ENCODE measurements at regions not wholly inside any gene's neighbourhood (a gene's known extent, or its start where the extent isn't known, plus 50 kb on each side); places are given as distances from the start of the nearest gene placed in this dataset.
"Not testable (repeated sequence)": the region's sequence is repeated elsewhere in the genome, so short reads cannot be mapped to it uniquely, and the experiment has no call there.

GRCh38 chr21:14677013-14677412, 130.9 kb upstream of the SAMSN1 start:
- no peaks in the 10 kb centered on the region for H3K4me1 ChIP-seq (ENCODE audit: control insufficient read depth, insufficient read depth, low read length)
- H3K27me3 ChIP-seq (ENCODE audit: control insufficient read depth, insufficient read depth, low read length, poor library complexity, severe bottlenecking): no peaks in the 10 kb centered on the region
- no peak overlapping the region for H3K27ac ChIP-seq (ENCODE audit: insufficient read depth, low read depth, low read length, poor library complexity, severe bottlenecking)
- H3K4me3 ChIP-seq (ENCODE audit: insufficient read depth, low read depth, low read length): no peak overlapping the region
- no peaks in the 10 kb centered on the region for H3K36me3 ChIP-seq (ENCODE audit: control insufficient read depth, insufficient read depth, low read length)
- no peaks in the 10 kb centered on the region for H3K9me3 ChIP-seq (ENCODE audit: control insufficient read depth, low read length)

GRCh38 chr21:14675774-14676530, 129.8 kb upstream of the SAMSN1 start:
- 86 to 87% methylated on average over 6 of the region's 7 CpGs for WGBS, 2 experiments
- H3K27ac ChIP-seq (ENCODE audit: insufficient read depth, low read depth, low read length, poor library complexity, severe bottlenecking): no peak overlapping the region
- no peaks in the 10 kb centered on the region for H3K36me3 ChIP-seq (ENCODE audit: control insufficient read depth, insufficient read depth, low read length)

GRCh38 chr21:14673649-14674048, 127.5 kb upstream of the SAMSN1 start:
- no peaks in the 10 kb centered on the region for H3K27me3 ChIP-seq (ENCODE audit: control insufficient read depth, insufficient read depth, low read length, poor library complexity, severe bottlenecking)
- WGBS, 2 experiments: 51 to 53% methylated on average over 3 of the region's 3 CpGs
- H3K27ac ChIP-seq (ENCODE audit: insufficient read depth, low read depth, low read length, poor library complexity, severe bottlenecking): no peak overlapping the region
- H3K4me3 ChIP-seq (ENCODE audit: insufficient read depth, low read depth, low read length): no peak overlapping the region
- H3K9me3 ChIP-seq (ENCODE audit: control insufficient read depth, low read length): no peaks in the 10 kb centered on the region
- H3K36me3 ChIP-seq (ENCODE audit: control insufficient read depth, insufficient read depth, low read length): no peaks in the 10 kb centered on the region
- H3K4me1 ChIP-seq (ENCODE audit: control insufficient read depth, insufficient read depth, low read length): no peaks in the 10 kb centered on the region

More at GRCh38 chr21:14675774-14676530, 129.8 kb upstream of the SAMSN1 start:
- Histone ChIP-seq H3K4me1 (ENCODE audit: control insufficient read depth, insufficient read depth, low read length) (no peaks in the 10 kb centered on the region), H3K27me3 (ENCODE audit: control insufficient read depth, insufficient read depth, low read length, poor library complexity, severe bottlenecking) (no peaks in the 10 kb centered on the region), H3K9me3 (ENCODE audit: control insufficient read depth, low read length) (no peaks in the 10 kb centered on the region), H3K4me3 (ENCODE audit: insufficient read depth, low read depth, low read length) (no peak overlapping the region)

- WGBS, 2 experiments: 60 to 82% methylated on average over 1 of the region's 1 CpG
These were observed 126.4 kb upstream of the SAMSN1 start for GRCh38 chr21:14672466-14672865.

GRCh38 chr21:14670409-14670808, 124.3 kb upstream of the SAMSN1 start:
- Histone ChIP-seq H3K4me3 (ENCODE audit: insufficient read depth, low read depth, low read length) (no peak overlapping the region), H3K4me1 (ENCODE audit: control insufficient read depth, insufficient read depth, low read length) (no peaks in the 10 kb centered on the region), H3K9me3 (ENCODE audit: control insufficient read depth, low read length) (no peaks in the 10 kb centered on the region), H3K36me3 (ENCODE audit: control insufficient read depth, insufficient read depth, low read length) (no peaks in the 10 kb centered on the region), H3K27ac (ENCODE audit: insufficient read depth, low read depth, low read length, poor library complexity, severe bottlenecking) (no peak overlapping the region), H3K27me3 (ENCODE audit: control insufficient read depth, insufficient read depth, low read length, poor library complexity, severe bottlenecking) (no peaks in the 10 kb centered on the region)
- 88 to 94% methylated on average over 2 of the region's 2 CpGs for WGBS, 2 experiments

More at GRCh38 chr21:14672466-14672865, 126.4 kb upstream of the SAMSN1 start:
- H3K27me3 ChIP-seq (ENCODE audit: control insufficient read depth, insufficient read depth, low read length, poor library complexity, severe bottlenecking): no peaks in the 10 kb centered on the region
- no peaks in the 10 kb centered on the region for H3K4me1 ChIP-seq (ENCODE audit: control insufficient read depth, insufficient read depth, low read length)
- H3K4me3 ChIP-seq (ENCODE audit: insufficient read depth, low read depth, low read length): no peak overlapping the region
- no peaks in the 10 kb centered on the region for H3K9me3 ChIP-seq (ENCODE audit: control insufficient read depth, low read length)
- no peak overlapping the region for H3K27ac ChIP-seq (ENCODE audit: insufficient read depth, low read depth, low read length, poor library complexity, severe bottlenecking)
- H3K36me3 ChIP-seq (ENCODE audit: control insufficient read depth, insufficient read depth, low read length): no peaks in the 10 kb centered on the region

- WGBS, 2 experiments: 91 to 100% methylated on average over 3 of the region's 3 CpGs
These were observed 123.0 kb upstream of the SAMSN1 start for GRCh38 chr21:14669092-14669491.

GRCh38 chr21:14657241-14658008, 111.3 kb upstream of the SAMSN1 start:
- Histone ChIP-seq H3K36me3 (ENCODE audit: control insufficient read depth, insufficient read depth, low read length) (no peaks in the 10 kb centered on the region), H3K9me3 (ENCODE audit: control insufficient read depth, low read length) (no peaks in the 10 kb centered on the region), H3K27me3 (ENCODE audit: control insufficient read depth, insufficient read depth, low read length, poor library complexity, severe bottlenecking) (no peaks in the 10 kb centered on the region), H3K27ac (ENCODE audit: insufficient read depth, low read depth, low read length, poor library complexity, severe bottlenecking) (no peak overlapping the region), H3K4me3 (ENCODE audit: insufficient read depth, low read depth, low read length) (no peak overlapping the region), H3K4me1 (ENCODE audit: control insufficient read depth, insufficient read depth, low read length) (no peaks in the 10 kb centered on the region)
- 93 to 96% methylated on average over 10 of the region's 10 CpGs for WGBS, 2 experiments

More at GRCh38 chr21:14669092-14669491, 123.0 kb upstream of the SAMSN1 start:
- H3K9me3 ChIP-seq (ENCODE audit: control insufficient read depth, low read length); H3K27ac ChIP-seq (ENCODE audit: insufficient read depth, low read depth, low read length, poor library complexity, severe bottlenecking); H3K27me3 ChIP-seq (ENCODE audit: control insufficient read depth, insufficient read depth, low read length, poor library complexity, severe bottlenecking); H3K4me3 ChIP-seq (ENCODE audit: insufficient read depth, low read depth, low read length); H3K4me1 ChIP-seq (ENCODE audit: control insufficient read depth, insufficient read depth, low read length); H3K36me3 ChIP-seq (ENCODE audit: control insufficient read depth, insufficient read depth, low read length): not testable (repeated sequence)

- no peak overlapping the region for H3K27ac ChIP-seq (ENCODE audit: insufficient read depth, low read depth, low read length, poor library complexity, severe bottlenecking)
- no CpG with 5 or more reads among the region's 1 CpG for WGBS, 2 experiments
- H3K27me3 ChIP-seq (ENCODE audit: control insufficient read depth, insufficient read depth, low read length, poor library complexity, severe bottlenecking): no peaks in the 10 kb centered on the region
- no peak overlapping the region for H3K4me3 ChIP-seq (ENCODE audit: insufficient read depth, low read depth, low read length)
- no peaks in the 10 kb centered on the region for H3K36me3 ChIP-seq (ENCODE audit: control insufficient read depth, insufficient read depth, low read length)
- no peaks in the 10 kb centered on the region for H3K4me1 ChIP-seq (ENCODE audit: control insufficient read depth, insufficient read depth, low read length)
- no peaks in the 10 kb centered on the region for H3K9me3 ChIP-seq (ENCODE audit: control insufficient read depth, low read length)
These were observed 100.8 kb upstream of the SAMSN1 start for GRCh38 chr21:14646893-14647292.

GRCh38 chr21:14645702-14646101, 99.6 kb upstream of the SAMSN1 start:
- 79 to 84% methylated on average over 3 to 4 of the region's 4 CpGs for WGBS, 2 experiments
- Histone ChIP-seq H3K27ac (ENCODE audit: insufficient read depth, low read depth, low read length, poor library complexity, severe bottlenecking) (no peak overlapping the region), H3K4me3 (ENCODE audit: insufficient read depth, low read depth, low read length) (no peak overlapping the region), H3K4me1 (ENCODE audit: control insufficient read depth, insufficient read depth, low read length) (no peaks in the 10 kb centered on the region), H3K27me3 (ENCODE audit: control insufficient read depth, insufficient read depth, low read length, poor library complexity, severe bottlenecking) (no peaks in the 10 kb centered on the region), H3K9me3 (ENCODE audit: control insufficient read depth, low read length) (no peaks in the 10 kb centered on the region), H3K36me3 (ENCODE audit: control insufficient read depth, insufficient read depth, low read length) (no peaks in the 10 kb centered on the region)

GRCh38 chr21:14632359-14632758, 86.2 kb upstream of the SAMSN1 start:
- no CpG with 5 or more reads among the region's 1 CpG for WGBS, 2 experiments
- Histone ChIP-seq H3K27me3 (ENCODE audit: control insufficient read depth, insufficient read depth, low read length, poor library complexity, severe bottlenecking) (no peaks in the 10 kb centered on the region), H3K36me3 (ENCODE audit: control insufficient read depth, insufficient read depth, low read length) (no peaks in the 10 kb centered on the region), H3K9me3 (ENCODE audit: control insufficient read depth, low read length) (no peaks in the 10 kb centered on the region), H3K27ac (ENCODE audit: insufficient read depth, low read depth, low read length, poor library complexity, severe bottlenecking) (no peak overlapping the region), H3K4me1 (ENCODE audit: control insufficient read depth, insufficient read depth, low read length) (no peaks in the 10 kb centered on the region), H3K4me3 (ENCODE audit: insufficient read depth, low read depth, low read length) (no peak overlapping the region)

All from ectodermal cell (in vitro differentiated cells).